H9 (cell line): ENCODE measurements at regions not wholly inside any gene's neighbourhood (a gene's known extent, or its start where the extent isn't known, plus 50 kb on each side); places are given as distances from the start of the nearest gene placed in this dataset.

Experiments
- DNase-seq: peaks from one replicate; pipeline ENCODE4 v3.0.0-alpha.2; 2017
- H2AFZ ChIP-seq: one replicate; pipeline ENCODE4 v1.6.1; 2013; ENCODE audit warnings: mild to moderate bottlenecking, low read length, control low read depth, moderate library complexity
- H2AK5ac ChIP-seq: 2 replicates; pipeline ENCODE4 v1.6.1; 2013; ENCODE audit warnings: low read length, control low read depth, mixed read lengths; ENCODE audit not compliant: insufficient read length
- H2BK120ac ChIP-seq: one replicate; pipeline ENCODE4 v1.6.1; 2013; ENCODE audit warnings: low read depth, mild to moderate bottlenecking, low read length, control low read depth, inconsistent platforms; ENCODE audit not compliant: poor library complexity, severe bottlenecking
- H2BK12ac ChIP-seq: 2 replicates; pipeline ENCODE4 v1.6.1; 2013; ENCODE audit warnings: low read length, control low read depth, mixed read lengths, low read depth; ENCODE audit not compliant: insufficient read length
- H2BK15ac ChIP-seq: 2 replicates; pipeline ENCODE4 v1.6.1; 2013; ENCODE audit warnings: low read depth, low read length, control low read depth
- H2BK20ac ChIP-seq: one replicate; pipeline ENCODE4 v1.6.1; 2013; ENCODE audit warnings: low read depth, mild to moderate bottlenecking, low read length, control low read depth, inconsistent platforms; ENCODE audit not compliant: poor library complexity, severe bottlenecking
- H2BK5ac ChIP-seq: 2 replicates; pipeline ENCODE4 v1.6.1; 2013; ENCODE audit warnings: low read length, control low read depth, mixed read lengths; ENCODE audit not compliant: insufficient read length
- H3K14ac ChIP-seq: 2 replicates; pipeline ENCODE4 v1.6.1; 2013; ENCODE audit warnings: low read length, control low read depth; ENCODE audit not compliant: insufficient read depth
- H3K18ac ChIP-seq: 2 replicates; pipeline ENCODE4 v1.6.1; 2013; ENCODE audit warnings: low read depth, mild to moderate bottlenecking, mixed read lengths, low read length, control low read depth; ENCODE audit not compliant: insufficient read length
- H3K23ac ChIP-seq: 2 replicates; pipeline ENCODE4 v1.6.1; 2013; ENCODE audit warnings: low read length, control low read depth, mixed read lengths, low read depth; ENCODE audit not compliant: insufficient read length
- H3K23me2 ChIP-seq: 2 replicates; pipeline ENCODE4 v1.6.1; 2013; ENCODE audit warnings: low read depth, mild to moderate bottlenecking, mixed read lengths, low read length, control low read depth; ENCODE audit not compliant: insufficient read length, poor library complexity, severe bottlenecking
- H3K27ac ChIP-seq: 2 replicates; pipeline ENCODE4 v1.5.1; 2013; ENCODE audit warnings: low read length, control low read depth, mixed read lengths, low read depth; ENCODE audit not compliant: insufficient read length
- H3K27me3 ChIP-seq: 2 replicates; pipeline ENCODE4 v1.6.1; 2013; ENCODE audit warnings: low read length, control low read depth, inconsistent platforms; ENCODE audit not compliant: insufficient read depth
- H3K4ac ChIP-seq: 2 replicates; pipeline ENCODE4 v1.6.1; 2013; ENCODE audit warnings: low read depth, mild to moderate bottlenecking, control low read depth, inconsistent platforms, low read length, moderate library complexity
- H3K4me1 ChIP-seq: 2 replicates; pipeline ENCODE4 v1.6.1; 2013; ENCODE audit warnings: low read length, control low read depth, inconsistent platforms; ENCODE audit not compliant: insufficient read depth
- H3K4me2 ChIP-seq: 2 replicates; pipeline ENCODE4 v1.6.1; 2013; ENCODE audit warnings: low read length, control low read depth, mixed read lengths; ENCODE audit not compliant: insufficient read length, insufficient read depth
- H3K56ac ChIP-seq: 2 replicates; pipeline ENCODE4 v1.6.1; 2013; ENCODE audit warnings: low read depth, mild to moderate bottlenecking, mixed read lengths, low read length, control low read depth; ENCODE audit not compliant: insufficient read length
- H3K79me1 ChIP-seq: 2 replicates; pipeline ENCODE4 v1.6.1; 2013; ENCODE audit warnings: low read depth, mild to moderate bottlenecking, moderate library complexity, low read length, control low read depth, inconsistent platforms; ENCODE audit not compliant: insufficient read depth, poor library complexity, severe bottlenecking
- H3K79me2 ChIP-seq: 2 replicates; pipeline ENCODE4 v1.6.1; 2013; ENCODE audit warnings: low read length, control low read depth, inconsistent platforms; ENCODE audit not compliant: insufficient read depth
- H3K9ac ChIP-seq: 2 replicates; pipeline ENCODE4 v1.6.1; 2013; ENCODE audit warnings: low read length, control low read depth, mixed read lengths; ENCODE audit not compliant: insufficient read length; ENCODE audit errors: extremely low read depth
- H3K9me3 ChIP-seq: one replicate; pipeline ENCODE4 v1.6.1; 2013; ENCODE audit warnings: low read depth, low read length, inconsistent platforms; ENCODE audit not compliant: control insufficient read depth
- H3T11ph ChIP-seq: one replicate; pipeline ENCODE4 v1.6.1; 2013; ENCODE audit warnings: mild to moderate bottlenecking, low read length, control low read depth, inconsistent platforms
- H4K20me1 ChIP-seq: one replicate; pipeline ENCODE4 v1.6.1; 2013; ENCODE audit not compliant: control insufficient read depth, insufficient read length, insufficient read depth
- H4K5ac ChIP-seq: 2 replicates; pipeline ENCODE4 v1.6.1; 2013; ENCODE audit warnings: low read depth, mild to moderate bottlenecking, mixed read lengths, low read length, control low read depth; ENCODE audit not compliant: insufficient read length
- H4K8ac ChIP-seq: replicated peaks from 2 replicates; pipeline ENCODE4 v1.6.1; 2013; ENCODE audit warnings: low read length, control low read depth, mixed read lengths, low read depth; ENCODE audit not compliant: insufficient read length
- H4K91ac ChIP-seq: 2 replicates; pipeline ENCODE4 v1.6.1; 2013; ENCODE audit warnings: low read depth, mild to moderate bottlenecking, moderate library complexity, mixed read lengths, low read length, control low read depth; ENCODE audit not compliant: insufficient read length
- H3K27ac Mint-ChIP-seq, 3 experiments: 2 replicates in 2 of 3; 3 replicates in 1 of 3; pipeline ENCODE4 v1.8.0; 2020 to 2021; ENCODE audit warnings: mixed read lengths in 3 of 3, mild to moderate bottlenecking in 1 of 3, moderate library complexity in 1 of 3
- H3K27me3 Mint-ChIP-seq: 2 replicates; pipeline ENCODE4 v1.8.0; 2021; ENCODE audit warnings: low read depth, mild to moderate bottlenecking, moderate library complexity, mixed read lengths
- H3K36me3 Mint-ChIP-seq, 3 experiments: 2 replicates in 2 of 3; 3 replicates in 1 of 3; pipeline ENCODE4 v1.8.0; 2020 to 2021; ENCODE audit warnings: low read depth in 3 of 3, mixed read lengths in 3 of 3; ENCODE audit not compliant: insufficient read depth in 1 of 3
- H3K4me1 Mint-ChIP-seq, 2 experiments: 2 replicates each; pipeline ENCODE4 v1.8.0; 2020; ENCODE audit warnings: mixed read lengths in 2 of 2
- H3K4me3 Mint-ChIP-seq, 2 experiments: 2 replicates in 1 of 2; 3 replicates in 1 of 2; pipeline ENCODE4 v1.8.0; 2020 to 2021; ENCODE audit warnings: mild to moderate bottlenecking in 2 of 2, mixed read lengths in 2 of 2, moderate library complexity in 1 of 2
- H3K9me3 Mint-ChIP-seq, 2 experiments: 2 replicates in 1 of 2; 3 replicates in 1 of 2; pipeline ENCODE4 v1.8.0; 2020; ENCODE audit warnings: mild to moderate bottlenecking in 2 of 2, mixed read lengths in 2 of 2, moderate library complexity in 1 of 2
- CTCF ChIP-seq: fragments of 200-600 bp; sonication (generic); conservative IDR thresholded peaks from 3 replicates; pipeline ENCODE4 v1.8.0; 2021; ENCODE audit warnings: antibody characterized with exemption, mild to moderate bottlenecking
- WGBS: extraction: QIAGEN DNeasy Blood & Tissue Kit; methylation state at CpG from one replicate; pipeline ENCODE4 v1.1.7; 2013; ENCODE audit warnings: missing lambda C conversion rate, low lambda C conversion rate, mixed read lengths; ENCODE audit not compliant: insufficient read length; ENCODE audit errors: extremely low coverage; 5-methylcytosine and 5-hydroxymethylcytosine counted together

GRCh38 chr2:238793306-238793705, 54.6 kb upstream of the TWIST2 start:
- Histone ChIP-seq H4K91ac (no peak overlapping the region), H2AFZ (no peak overlapping the region), H2BK5ac (no peak overlapping the region), H2BK120ac (no peak overlapping the region), H3K9me3 (no peaks in the 10 kb centered on the region), H4K20me1 (no peaks in the 10 kb centered on the region), H2AK5ac (no peak overlapping the region), H3K9ac (no peak overlapping the region), H3K18ac (no peak overlapping the region), H2BK20ac (no peak overlapping the region), H3K23me2 (no peaks in the 10 kb centered on the region), H3K27me3 (no peaks in the 10 kb centered on the region), H4K8ac (no peak overlapping the region), H2BK15ac (no peak overlapping the region), H3K4ac (no peak overlapping the region), H3K14ac (no peak overlapping the region), H3K79me1 (no peaks in the 10 kb centered on the region), H3K56ac (no peak overlapping the region), H3T11ph (no peak overlapping the region), H3K27ac (no peak overlapping the region), H4K5ac (no peak overlapping the region), H3K4me1 (no peaks in the 10 kb centered on the region), H3K79me2 (no peaks in the 10 kb centered on the region), H3K23ac (no peak overlapping the region), H2BK12ac (no peak overlapping the region), H3K4me2 (no peak overlapping the region)
- H3K9me3 Mint-ChIP-seq: peaks cover 1 to 6% of the 10 kb centered on the region in 2 experiments; a peak in 3 of 5 replicates
- no peak for DNase-seq
- TF ChIP-seq CTCF: no peak
- no peaks in the 10 kb centered on the region; a peak in 1 of 4 replicates for H3K4me1 Mint-ChIP-seq
- H3K27me3 Mint-ChIP-seq: peaks cover 22% of the 10 kb centered on the region
- no peak overlapping the region for H3K4me3 Mint-ChIP-seq
- H3K36me3 Mint-ChIP-seq: peaks cover 0 to 1% (median 0%) of the 10 kb centered on the region in 3 experiments; a peak in 2 of 7 replicates
- H3K27ac Mint-ChIP-seq: no peak overlapping the region
- no CpG with 5 or more reads among the region's 5 CpGs for WGBS
